HG03045 (cell line): ENCODE measurements at regions not wholly inside any gene's neighbourhood (a gene's known extent, or its start where the extent isn't known, plus 50 kb on each side); places are given as distances from the start of the nearest gene placed in this dataset.

Experiments used
- ATAC-seq: cut with Tn5 transposase; IDR thresholded peaks from one replicate; pipeline ENCODE4 v1.9.1; 2021; ENCODE audit warnings: mild to moderate bottlenecking, moderate library complexity; ENCODE audit not compliant: unreplicated experiment

DNA sequence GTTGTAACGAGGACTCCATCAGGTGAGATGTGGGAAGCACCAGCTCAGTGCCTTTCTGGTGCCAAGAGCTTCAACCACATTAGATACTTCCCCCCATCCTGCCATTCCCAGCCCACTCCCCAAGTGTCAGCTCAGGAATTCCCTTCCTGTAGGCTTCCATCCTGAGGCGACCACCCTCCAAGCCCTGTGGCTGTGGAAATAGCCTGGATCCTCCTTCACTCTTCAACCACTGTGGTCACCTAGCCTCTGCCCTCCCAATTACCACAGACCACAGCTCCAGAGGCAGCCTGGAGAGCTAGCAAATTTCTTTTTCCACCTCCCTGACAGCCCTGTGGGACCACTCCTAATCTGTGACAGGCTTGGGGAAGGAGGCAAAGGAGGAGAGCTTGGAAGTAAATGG lies 219.8 kb upstream of the MAP3K1 start:
- no peak for ATAC-seq

DNA sequence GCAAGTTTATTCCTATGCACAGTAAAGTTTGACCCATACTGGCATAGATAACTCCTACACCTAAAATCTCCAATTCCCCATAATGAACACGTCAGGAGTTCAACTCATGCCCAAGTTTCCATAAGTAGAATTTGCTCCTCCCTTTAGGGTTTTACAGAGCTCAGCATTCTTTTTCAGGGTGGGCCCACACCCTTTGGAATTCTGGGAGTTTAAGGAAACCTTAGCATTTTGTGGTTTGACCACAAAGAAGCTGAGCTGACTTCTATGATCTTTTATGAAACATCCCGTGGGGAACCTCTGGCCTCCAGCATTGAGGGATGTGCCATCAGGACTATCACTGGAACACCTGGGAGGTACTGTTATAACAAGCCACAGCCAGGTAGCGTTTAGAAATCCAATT lies 220.6 kb upstream of the MAP3K1 start:
- no peak for ATAC-seq

DNA sequence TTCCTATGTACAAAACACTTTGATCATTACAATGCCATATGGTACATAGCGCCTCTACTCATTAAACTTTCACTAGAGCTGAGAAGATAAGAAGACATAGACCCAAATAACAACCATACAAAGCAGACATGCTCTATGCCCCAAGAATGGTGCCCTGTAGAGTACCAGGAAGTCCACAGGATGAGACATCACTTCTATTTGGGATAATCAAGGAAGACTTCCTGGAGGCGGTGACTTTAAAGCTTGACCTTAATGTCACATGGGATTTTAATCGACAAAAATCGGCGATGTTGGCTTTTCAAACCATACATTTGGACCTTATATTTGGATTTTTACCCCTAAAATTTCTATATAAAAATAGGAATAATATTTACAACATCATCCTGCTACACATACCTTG lies 224.3 kb upstream of the MAP3K1 start:
- no peak for ATAC-seq

DNA sequence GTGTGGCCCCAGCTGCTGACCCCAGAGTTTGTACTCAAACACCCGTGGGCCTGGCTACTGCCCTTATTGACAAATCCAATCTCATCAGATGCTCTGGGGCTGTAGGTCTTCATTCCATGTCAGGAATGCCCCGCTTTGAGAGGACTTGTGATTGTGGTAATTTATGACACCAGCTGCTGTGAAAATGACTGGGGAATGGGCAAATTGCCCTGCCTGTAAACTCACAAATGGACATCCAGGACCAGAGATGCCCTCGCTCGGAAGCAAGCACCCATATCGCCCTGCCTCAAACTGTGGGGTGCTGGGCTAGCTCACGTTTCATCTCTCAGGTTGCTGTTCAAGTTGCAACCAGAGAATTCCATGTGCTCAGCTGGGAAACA lies 225.9 kb upstream of the MAP3K1 start:
- ATAC-seq: peak; percentile 5

DNA sequence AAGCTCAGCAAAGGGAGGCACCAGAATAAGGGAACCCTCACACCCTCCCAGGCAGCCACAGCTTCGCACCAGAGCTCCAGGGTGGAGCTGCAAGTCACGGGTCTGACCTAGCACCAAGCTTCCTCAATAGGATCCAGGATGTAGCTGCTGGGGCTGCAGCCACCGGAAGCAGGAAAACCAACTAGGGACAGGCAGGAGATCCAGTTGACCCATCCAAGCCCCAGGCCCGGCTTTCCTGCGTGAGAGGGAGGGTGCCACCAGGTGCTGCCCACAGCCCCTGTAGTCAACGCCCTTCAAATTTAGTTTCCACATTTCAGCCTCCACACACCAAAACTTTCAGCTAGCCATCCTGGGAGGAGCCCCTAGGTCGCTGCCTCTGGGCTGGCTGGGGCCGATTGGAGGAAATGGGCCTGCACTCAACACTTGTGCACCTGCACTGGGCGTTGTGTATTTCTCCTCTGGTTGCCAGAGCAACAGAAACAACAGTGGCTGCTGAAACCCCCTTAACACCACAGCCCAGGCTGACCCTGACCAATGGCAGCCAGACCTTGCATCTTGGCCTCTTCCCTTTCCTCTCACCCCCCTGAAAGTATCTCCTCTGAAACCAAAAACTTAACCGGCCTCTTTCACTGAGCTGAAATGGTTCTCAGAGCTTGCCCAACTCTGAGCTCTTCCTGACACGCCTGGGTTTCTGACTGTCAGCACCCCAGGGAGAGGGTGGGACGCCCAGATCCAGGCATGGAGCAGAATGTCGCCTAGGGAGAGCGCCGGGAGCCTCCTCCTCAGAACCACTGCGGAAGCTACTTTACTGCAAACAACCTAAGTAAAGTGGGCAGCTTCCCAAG lies 226.5 kb upstream of the MAP3K1 start:
- ATAC-seq: peak; percentile 99

DNA sequence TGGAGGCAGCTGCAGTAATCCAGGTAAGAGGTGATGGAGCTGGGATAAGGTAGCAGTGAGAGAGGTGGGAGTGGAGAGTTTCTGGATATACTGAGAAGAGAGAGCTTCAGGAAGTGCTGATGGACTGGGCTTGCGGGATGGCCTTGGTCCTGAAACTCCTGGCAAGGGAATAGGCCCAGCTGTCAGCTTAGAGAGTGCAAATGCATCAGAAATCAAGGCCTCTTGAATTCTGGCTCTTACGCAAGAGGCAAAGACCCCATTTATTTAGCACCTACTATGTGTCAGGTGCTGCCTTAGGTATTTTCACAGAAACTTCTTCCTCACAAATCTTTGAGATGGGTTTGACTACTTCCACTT lies 227.2 kb upstream of the MAP3K1 start:
- ATAC-seq: no peak

DNA sequence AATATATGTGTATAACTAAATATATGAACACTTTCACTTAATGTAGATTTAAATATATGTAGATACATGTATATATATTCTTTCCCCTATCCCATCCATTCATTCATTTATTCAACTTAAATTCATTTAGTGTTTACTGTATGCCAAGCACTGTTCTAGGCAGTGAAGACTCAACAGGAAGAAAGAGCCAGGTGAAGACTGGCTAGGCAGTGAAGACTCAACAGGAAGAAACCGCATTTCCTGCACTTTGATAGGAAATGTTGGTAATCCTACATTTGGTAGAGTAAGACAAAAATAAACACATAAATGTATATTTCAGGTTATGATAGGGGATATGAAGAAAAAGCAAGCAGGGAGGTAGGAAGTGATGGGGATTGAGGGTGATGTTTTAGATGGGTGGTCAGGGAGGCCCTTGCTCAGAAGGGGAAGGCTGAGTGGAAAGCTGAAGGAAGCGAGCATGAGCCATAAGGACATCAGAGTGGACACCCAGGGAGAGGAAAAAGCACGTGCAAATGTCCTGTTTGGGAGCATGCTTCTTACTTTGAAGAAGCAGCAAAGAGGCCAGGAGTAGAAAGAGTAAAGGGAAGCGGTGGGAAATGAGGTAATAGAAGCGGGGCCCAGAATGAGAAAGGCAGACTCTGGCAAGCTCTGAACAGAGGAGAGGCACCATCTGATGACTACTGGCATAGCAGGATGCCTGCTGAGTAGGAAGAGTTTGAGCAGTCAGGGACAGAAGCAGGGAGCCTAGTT lies 227.8 kb upstream of the MAP3K1 start:
- no peak for ATAC-seq

DNA sequence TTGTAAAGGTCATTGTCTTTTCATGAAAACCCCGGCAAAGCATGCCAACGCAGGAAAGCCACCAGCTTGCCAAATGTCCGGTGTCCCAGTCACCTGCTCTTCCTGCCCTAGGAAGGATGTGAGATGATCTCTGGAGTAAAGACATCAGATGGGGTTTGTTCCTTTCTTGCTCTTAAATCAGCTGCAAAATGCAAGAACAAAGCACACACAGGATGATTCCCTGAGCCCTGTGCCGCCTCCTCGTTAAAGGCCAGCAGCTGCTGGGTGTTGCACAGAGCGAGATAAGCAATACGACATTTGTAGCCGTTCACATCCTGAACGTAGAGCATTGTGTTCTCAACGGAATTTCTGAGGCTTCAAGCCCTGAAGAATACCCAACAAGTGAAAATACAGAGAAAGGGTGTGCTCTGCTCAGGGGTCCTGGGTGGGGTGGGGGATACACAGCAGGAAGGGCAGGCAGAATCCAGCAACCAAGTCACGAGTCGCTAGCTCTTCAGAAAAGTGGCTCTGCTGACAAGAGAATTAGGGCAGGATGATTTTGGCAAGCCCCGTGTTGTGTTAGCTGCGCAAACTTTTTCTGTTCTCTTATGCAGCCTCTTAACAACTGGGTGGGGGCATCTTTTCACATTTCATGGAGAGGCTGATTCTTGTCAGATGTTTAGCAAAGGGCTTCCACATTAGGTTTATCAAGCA lies 229.2 kb upstream of the MAP3K1 start:
- ATAC-seq: no peak

DNA sequence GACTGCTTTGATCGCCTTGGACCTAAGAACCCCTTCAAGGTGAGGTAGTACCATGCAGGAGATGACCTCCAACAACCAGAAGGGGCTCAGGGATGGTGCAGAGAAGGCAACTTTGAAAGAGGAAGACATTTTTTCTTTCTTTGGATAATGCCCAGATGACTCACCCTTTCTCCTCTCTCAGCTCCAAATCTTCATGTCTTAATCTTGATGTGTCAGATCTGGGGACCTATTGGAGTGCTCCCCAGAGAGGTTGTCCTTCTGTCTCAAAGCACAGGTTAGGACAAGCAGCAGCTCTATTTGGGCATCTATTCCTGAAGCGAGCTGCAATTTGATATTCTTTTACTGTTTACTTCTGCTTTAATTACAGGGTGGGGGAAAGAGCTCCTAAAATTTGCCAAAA lies 229.9 kb upstream of the MAP3K1 start:
- ATAC-seq: no peak

DNA sequence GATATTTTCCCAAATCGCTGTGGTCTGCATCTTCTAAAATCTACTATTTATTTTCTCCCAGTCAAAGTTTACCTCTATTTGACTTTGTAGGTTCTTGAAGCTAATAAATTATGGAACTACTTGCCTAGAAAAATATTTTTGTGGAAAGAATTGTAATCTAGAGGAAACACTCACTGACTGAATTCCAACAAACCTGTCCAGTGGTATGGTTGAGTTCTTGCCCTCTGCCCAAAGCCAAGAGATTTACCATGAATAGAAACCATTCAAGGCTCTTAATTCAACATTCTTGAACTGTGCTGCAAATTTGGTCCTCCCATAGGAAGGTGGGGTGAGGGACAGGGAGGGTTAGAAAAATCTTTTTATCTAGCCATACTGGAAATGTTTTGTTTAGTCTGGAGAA lies 233.9 kb upstream of the MAP3K1 start:
- ATAC-seq: no peak

DNA sequence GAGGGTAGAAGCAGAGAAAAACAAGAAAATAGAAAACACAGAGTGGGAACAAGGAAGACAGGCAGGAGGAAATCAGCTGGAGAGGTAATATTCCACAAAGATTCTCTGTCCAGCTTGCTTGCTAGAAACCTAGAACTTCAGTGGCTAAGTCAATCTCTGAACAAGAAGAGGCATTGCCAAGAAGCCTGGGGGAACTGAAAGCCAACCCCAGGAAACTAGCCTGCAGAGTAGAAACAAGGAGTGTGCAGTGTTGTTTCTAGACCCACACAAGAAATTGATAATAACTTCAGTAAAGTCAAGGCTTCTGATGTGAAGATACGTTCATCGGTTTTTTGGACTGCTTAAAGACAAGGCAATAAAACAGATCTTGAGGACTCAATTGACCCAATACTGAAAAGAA lies 234.5 kb upstream of the MAP3K1 start:
- no peak for ATAC-seq

DNA sequence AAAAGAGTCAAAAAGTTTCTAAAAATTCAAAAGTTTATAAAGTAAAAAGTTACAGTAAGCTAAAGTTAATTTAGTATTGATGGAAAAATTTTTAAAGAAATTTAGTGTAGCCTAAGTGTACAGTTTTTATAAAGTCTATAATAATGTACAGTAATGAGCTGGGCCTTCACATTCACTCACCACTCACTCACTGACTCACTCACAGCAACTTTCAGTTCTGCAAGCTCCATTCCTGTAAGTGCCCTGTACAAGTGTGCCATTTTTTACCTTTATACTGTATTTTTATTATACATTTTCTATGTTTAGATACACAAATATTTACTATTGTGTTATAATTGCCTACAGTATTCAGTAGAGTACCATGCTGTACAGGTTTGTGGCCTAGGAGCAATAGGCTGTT lies 239.5 kb upstream of the MAP3K1 start:
- ATAC-seq: no peak

DNA sequence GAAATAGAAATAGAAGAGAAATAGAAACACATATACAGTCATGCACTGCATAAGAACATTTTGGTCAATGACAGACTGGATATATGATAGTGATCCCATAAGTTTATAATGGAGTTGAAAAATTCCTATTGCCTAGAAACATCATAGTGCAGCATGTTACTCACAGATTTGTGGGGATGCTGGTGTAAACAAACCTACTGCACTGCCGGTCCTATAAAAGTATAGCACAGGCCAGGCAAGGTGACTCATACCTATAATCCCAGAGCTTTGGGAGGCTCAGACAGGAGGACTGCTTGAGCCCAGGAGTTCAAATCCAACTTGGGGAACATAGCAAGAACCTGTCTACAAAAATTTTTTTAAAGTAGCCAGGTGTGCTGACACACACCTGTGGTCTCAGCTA lies 240.6 kb upstream of the MAP3K1 start:
- no peak for ATAC-seq

DNA sequence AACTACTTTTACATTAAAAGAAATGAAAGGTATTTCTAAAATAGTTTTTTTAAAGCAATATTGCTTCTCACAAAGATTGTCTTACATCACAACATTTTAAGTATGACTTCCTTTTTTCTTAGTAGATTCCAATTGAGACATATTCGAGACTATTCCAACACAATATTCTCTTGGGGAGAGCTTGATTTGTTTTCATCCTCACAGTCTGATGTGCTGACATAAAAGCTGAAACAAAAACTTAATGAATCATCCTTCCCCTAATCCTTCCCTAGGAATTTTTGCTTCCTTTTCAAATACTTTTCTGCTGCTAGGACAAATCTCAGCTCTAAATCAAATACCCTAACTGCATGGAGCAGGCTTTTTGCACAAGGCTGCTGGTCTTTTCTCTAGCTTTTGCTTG lies 245.8 kb upstream of the MAP3K1 start:
- no peak for ATAC-seq

DNA sequence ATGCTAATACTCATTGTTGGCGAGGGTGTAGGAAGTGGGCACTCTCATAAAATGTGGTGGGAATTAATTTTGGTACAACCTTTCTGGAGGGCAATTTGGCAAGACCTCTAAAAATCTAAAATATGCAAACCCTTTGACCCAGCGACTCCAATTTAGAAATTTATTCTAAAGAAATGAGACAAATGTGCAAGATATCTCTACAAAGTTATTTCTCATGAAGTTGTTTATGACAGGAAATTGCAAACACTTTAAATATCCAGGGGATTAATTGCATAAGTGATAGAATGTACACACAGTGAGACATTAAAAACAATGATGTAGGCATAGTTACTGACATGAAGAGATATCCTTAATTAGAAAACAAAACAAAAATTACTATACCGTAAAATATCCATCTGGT lies 246.3 kb upstream of the MAP3K1 start:
- no peak for ATAC-seq

DNA sequence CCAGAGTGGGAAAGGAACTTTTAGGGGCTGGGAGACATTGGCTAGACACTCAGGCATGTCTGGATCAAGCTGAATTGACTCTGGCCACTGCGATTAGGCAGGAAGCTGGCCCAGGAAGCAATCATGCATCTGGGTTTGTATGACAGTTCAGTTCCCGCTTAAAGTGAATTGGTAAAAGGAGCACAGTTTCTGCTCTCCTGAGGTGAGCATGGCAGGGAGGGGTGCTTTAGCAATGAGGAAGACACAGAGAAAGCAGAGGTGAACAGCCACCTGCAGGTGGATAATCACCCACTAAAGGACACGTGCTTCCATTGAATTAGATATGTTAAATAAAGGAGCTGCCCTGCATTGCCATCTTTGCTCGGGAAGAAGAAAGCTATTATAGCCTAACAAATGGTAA lies 248.1 kb upstream of the MAP3K1 start:
- no peak for ATAC-seq

DNA sequence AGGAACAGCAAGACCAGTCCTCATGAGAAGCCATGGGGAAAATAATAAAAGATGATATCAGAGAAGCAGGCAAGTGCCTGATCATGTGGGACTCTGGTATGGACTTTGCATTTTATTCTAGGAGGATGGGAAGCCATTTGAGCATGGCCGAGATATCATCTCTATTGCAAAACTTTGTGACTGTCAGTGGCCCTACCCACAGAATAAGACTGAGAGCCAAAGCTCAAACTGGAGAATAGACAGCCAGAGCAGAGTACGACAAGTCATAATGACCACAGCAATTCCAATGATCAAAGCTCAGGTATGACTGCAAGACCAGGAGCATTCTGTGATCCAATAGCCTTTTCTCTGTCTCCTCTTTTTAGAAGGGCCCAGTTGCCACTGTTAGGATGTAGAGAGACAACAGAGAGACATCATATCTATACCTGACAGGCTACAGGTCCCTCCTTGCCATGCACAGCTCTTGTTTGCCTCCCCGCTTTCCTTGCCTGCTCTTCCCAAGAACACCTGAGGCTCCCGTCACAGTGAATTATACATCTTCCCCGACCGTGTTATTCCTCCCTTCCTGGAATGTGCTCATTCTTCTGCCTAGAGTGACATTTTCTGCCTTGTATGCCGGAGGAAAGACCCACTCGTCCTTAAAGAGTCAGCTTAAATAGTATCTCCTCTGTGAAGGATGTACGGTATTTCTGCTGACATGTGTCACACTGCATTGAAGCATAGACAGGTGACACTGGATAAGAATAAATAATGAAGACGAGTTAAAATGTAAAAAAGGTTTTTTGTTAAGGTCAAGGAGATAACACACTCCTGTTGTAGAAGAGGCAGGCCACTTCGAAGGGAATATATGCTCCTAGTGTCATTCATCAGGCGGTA lies 248.7 kb upstream of the MAP3K1 start:
- ATAC-seq: no peak

DNA sequence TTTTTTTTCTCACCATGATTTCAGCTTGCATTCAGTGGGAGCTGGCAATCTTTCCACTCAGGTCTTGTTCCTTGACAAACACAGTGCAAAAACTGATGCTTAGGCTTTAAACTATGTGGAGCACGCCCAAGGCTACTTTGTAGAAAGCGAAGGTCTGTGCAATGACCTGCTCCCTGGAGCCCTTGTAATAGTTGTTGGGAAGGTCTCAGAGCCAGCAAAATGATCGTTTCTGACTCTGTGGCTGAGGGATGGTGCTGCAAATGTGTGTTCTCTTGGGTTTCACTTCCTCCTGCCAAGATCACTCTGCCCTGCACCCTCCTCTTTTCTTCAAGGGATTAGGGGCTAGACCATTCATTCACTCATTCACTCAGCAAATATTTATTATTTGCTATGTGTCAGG lies 249.7 kb upstream of the MAP3K1 start:
- no peak for ATAC-seq

DNA sequence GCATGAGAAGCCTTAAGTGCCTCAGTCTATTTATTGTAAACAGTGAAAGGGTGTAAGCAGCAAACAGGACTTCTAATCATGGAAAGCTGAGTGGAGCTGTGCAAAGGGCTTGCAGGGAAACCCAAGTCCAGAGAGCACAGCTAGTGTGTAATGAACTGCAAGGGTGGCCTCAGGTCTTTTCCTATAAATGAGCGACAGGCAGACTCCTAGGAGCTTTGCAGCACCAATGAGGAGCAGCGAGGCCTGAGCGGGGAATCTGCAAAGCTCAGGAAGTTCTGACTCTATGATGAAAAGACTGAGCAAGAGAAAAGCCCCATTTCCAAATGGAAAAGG lies 250.1 kb upstream of the MAP3K1 start:
- no peak for ATAC-seq

DNA sequence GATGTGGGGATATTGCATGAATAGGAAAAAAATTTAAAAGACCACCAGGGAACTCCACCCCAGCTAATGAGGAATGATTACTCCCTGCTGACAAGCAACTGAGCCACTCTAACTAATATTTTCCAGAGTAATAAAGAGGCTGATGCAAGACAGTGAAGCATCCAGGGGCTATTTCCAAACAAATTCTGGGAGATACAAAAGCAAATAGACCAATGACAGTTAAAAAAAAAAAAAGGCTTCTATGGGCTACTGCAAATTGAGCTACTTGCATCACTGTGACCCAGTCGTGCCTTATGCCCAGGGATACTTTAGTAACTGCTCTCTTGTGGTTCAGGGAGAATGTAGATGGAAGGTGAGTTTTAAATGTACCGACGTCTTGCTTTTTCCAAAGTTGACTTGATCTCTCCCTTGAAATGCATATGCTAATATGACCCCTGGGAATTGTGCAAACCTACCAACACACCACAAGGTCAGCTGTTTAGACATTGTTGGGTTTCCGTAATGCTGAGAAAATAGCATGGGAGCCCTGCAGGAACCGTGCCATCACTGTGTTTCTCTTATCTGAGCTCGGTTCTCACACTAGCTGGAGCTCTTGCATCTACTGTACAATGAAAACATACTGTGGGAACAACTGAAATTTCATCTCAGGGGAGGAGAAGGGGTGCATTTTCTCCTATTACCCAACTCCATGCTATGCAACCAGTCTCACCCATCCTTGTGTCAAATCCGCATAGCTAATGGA lies 250.6 kb upstream of the MAP3K1 start:
- ATAC-seq: no peak

DNA sequence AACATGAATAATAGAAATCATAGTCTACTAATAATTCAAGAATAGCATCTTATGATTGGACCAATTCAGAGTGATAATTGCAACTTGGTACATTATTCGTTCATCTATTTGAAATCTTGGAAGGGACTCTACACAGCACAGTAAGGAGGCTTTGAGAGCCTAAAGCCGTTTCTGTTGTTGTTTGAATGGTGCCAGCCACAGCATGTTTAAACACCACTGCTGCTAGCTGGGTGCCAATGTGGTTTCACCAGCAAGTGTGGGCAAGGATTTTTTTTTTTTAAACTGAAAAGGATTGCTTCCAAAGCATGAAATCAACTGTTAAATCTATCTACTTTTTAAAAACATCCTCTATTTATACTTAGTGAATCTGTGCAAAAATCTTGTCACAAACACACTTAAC lies 253.9 kb upstream of the MAP3K1 start:
- no peak for ATAC-seq
